PC-9 (cell line): ENCODE measurements at regions not wholly inside any gene's neighbourhood (a gene's known extent, or its start where the extent isn't known, plus 50 kb on each side); places are given as distances from the start of the nearest gene placed in this dataset.

Experiments used
- CTCF ChIP-seq: fragments of 200-600 bp; sonication (generic); conservative IDR thresholded peaks from 2 replicates; pipeline ENCODE4 v1.6.1; 2017; ENCODE audit warnings: mixed run types, antibody characterized with exemption, mild to moderate bottlenecking, moderate library complexity
- EZH2 ChIP-seq: fragments of 200-600 bp; sonication (generic); IDR thresholded peaks from 2 replicates; pipeline ENCODE4 v1.8.0; 2017; ENCODE audit warnings: antibody characterized with exemption, low read depth

- TF ChIP-seq CTCF (no peak), EZH2 (no peak)
Observed at GRCh38 chr11:128305588-128305987, 281.8 kb downstream of the ETS1 start.
